GM12878 (cell line): ENCODE measurements at regions not wholly inside any gene's neighbourhood (a gene's known extent, or its start where the extent isn't known, plus 50 kb on each side); places are given as distances from the start of the nearest gene placed in this dataset.

Source experiments
- ATAC-seq: fragments of 200-7000 bp; cut with Tn5 transposase; 3 replicates; pipeline ENCODE4 v1.9.1; 2020; ENCODE audit warnings: mild to moderate bottlenecking, moderate library complexity
- BruUV-seq: library from RNA; stranded (reverse); fragments of 400-500 nt; replicated peaks from 2 replicates; lab custom pipeline; 2021; lab: Mats Ljungman, UMichigan
- CTCF ChIA-PET: fragments of 300-600 bp; sonication (Branson Sonifier 250); formaldehyde crosslinking; extraction: SDS; loops from one replicate; lab custom pipeline; 2021; ENCODE audit warnings: inconsistent platforms; lab: Yijun Ruan, JAX
- POLR2A ChIA-PET: fragments of 350-600 bp; formaldehyde crosslinking; extraction: SDS; loops from one replicate; lab custom pipeline; 2021; ENCODE audit warnings: inconsistent platforms; lab: Charles Lee
- RAD21 ChIA-PET: fragments of 300-600 bp; sonication (Branson Sonifier 250); formaldehyde crosslinking; loops from one replicate; lab custom pipeline; 2023; ENCODE audit warnings: antibody characterized with exemption; ENCODE audit not compliant: unreplicated experiment; lab: Charles Lee
- SMC1A ChIA-PET: fragments of 300-600 bp; sonication (Branson Sonifier 250); formaldehyde crosslinking; loops from one replicate; lab custom pipeline; 2023; ENCODE audit not compliant: unreplicated experiment, uncharacterized antibody; lab: Charles Lee
- DNase-seq: peaks from one replicate; pipeline ENCODE4 v3.0.0-alpha.2; 2011; ENCODE audit warnings: low read depth, low spot score
- FAIRE-seq: peaks from 3 replicates; lab custom pipeline; 2011; peaks lifted over from hg19 to GRCh38; lab: Jason Lieb, UNC
- H2AFZ ChIP-seq: 2 replicates; pipeline ENCODE4 v1.6.0; 2011; ENCODE audit warnings: low read depth, low read length, control low read depth; ENCODE audit not compliant: control insufficient read depth
- H3K27ac ChIP-seq: 2 replicates; pipeline ENCODE4 v1.5.1; 2011; ENCODE audit warnings: control low read depth; ENCODE audit not compliant: control insufficient read depth, insufficient read depth
- H3K27me3 ChIP-seq, 2 experiments: replicated peaks in 1 of 2; 2 replicates each; pipeline versions ENCODE4 v1.6.0 to v1.6.1; 2011; ENCODE audit warnings: low read length in 1 of 2; ENCODE audit not compliant: control insufficient read depth in 2 of 2, insufficient read depth in 2 of 2
- H3K36me3 ChIP-seq, 2 experiments: 2 replicates each; pipeline ENCODE4 v1.5.1; 2011; ENCODE audit warnings: low read length in 1 of 2; ENCODE audit not compliant: control insufficient read depth in 2 of 2, insufficient read depth in 2 of 2
- H3K4me1 ChIP-seq: 2 replicates; pipeline ENCODE4 v1.6.1; 2011; ENCODE audit warnings: mild to moderate bottlenecking, low read length, moderate library complexity, mixed read lengths; ENCODE audit not compliant: control insufficient read depth, insufficient read depth
- H3K4me2 ChIP-seq: 2 replicates; pipeline ENCODE4 v1.6.0; 2011; ENCODE audit warnings: control low read depth; ENCODE audit not compliant: control insufficient read depth, insufficient read depth
- H3K4me3 ChIP-seq: fragments of 200-600 bp; sonication (generic); 2 replicates; pipeline ENCODE4 v1.5.1; 2016
- H3K79me2 ChIP-seq: 2 replicates; pipeline ENCODE4 v1.6.0; 2011; ENCODE audit warnings: low read length; ENCODE audit not compliant: control insufficient read depth, insufficient read depth
- H3K9ac ChIP-seq: 2 replicates; pipeline ENCODE4 v1.8.0; 2011; ENCODE audit warnings: low read length, control low read depth, mixed read lengths; ENCODE audit not compliant: control insufficient read depth, insufficient read depth
- H3K9me3 ChIP-seq: replicated peaks from 3 replicates; pipeline ENCODE4 v1.5.1; 2011; ENCODE audit warnings: mild to moderate bottlenecking, low read length; ENCODE audit not compliant: control insufficient read depth, insufficient read depth
- H4K20me1 ChIP-seq: 2 replicates; pipeline ENCODE4 v1.6.0; 2011; ENCODE audit not compliant: control insufficient read depth, insufficient read depth
- BHLHE40 ChIP-seq, 2 experiments: fragments of 450-650 bp in 1 of 2; IDR thresholded peaks; 2 replicates each; pipeline ENCODE4 v1.6.1; 2011 to 2017; ENCODE audit warnings: low read depth in 2 of 2, borderline replicate concordance in 1 of 2, improper control_type of control experiment in 1 of 2, low read length in 1 of 2, mild to moderate bottlenecking in 1 of 2
- CHD1 ChIP-seq: IDR thresholded peaks from 2 replicates; pipeline ENCODE4 v1.6.1; 2012; ENCODE audit warnings: low read depth, low read length, improper control_type of control experiment
- CHD4 ChIP-seq: fragments of 200-600 bp; sonication (generic); IDR thresholded peaks from 2 replicates; pipeline ENCODE4 v1.6.1; 2016; ENCODE audit warnings: mild to moderate bottlenecking
- CREB1 ChIP-seq: IDR thresholded peaks from 2 replicates; pipeline ENCODE4 v1.6.1; 2012; ENCODE audit warnings: low read depth, mild to moderate bottlenecking, inconsistent platforms
- EZH2 ChIP-seq: IDR thresholded peaks from 2 replicates; pipeline ENCODE4 v1.6.1; 2012; ENCODE audit warnings: low read depth, mild to moderate bottlenecking, control low read depth, inconsistent platforms, low read length, borderline replicate concordance; ENCODE audit not compliant: control insufficient read depth
- HDAC2 ChIP-seq: fragments of 200-600 bp; sonication (generic); IDR thresholded peaks from 2 replicates; pipeline ENCODE4 v1.6.1; 2017
- NR2C1 ChIP-seq: fragments of 450-650 bp; IDR thresholded peaks from 2 replicates; pipeline ENCODE4 v1.6.1; 2017; ENCODE audit warnings: antibody characterized with exemption, mild to moderate bottlenecking, moderate library complexity
- SUZ12 ChIP-seq: fragments of 200-600 bp; sonication (generic); IDR thresholded peaks from one replicate; pipeline ENCODE4 v1.6.1; 2018; ENCODE audit warnings: antibody characterized with exemption, mild to moderate bottlenecking; ENCODE audit not compliant: unreplicated experiment
- YY1 ChIP-seq: IDR thresholded peaks from 2 replicates; pipeline ENCODE4 v1.6.1; 2011; ENCODE audit warnings: low read depth, mild to moderate bottlenecking, low read length
- WGBS: methylation state at CpG from one replicate; pipeline ENCODE4 v1.1.6; 2016; ENCODE audit warnings: low lambda C conversion rate; ENCODE audit not compliant: insufficient replicate concordance, insufficient coverage; ENCODE audit errors: missing lambda C conversion rate; 5-methylcytosine and 5-hydroxymethylcytosine counted together
- in situ Hi-C: fragments of 300-500 bp; cut with MboI; formaldehyde crosslinking; loops from 9 replicates; pipeline ENCODE4 v1.14.3; 2018; ENCODE audit warnings: mixed read lengths
- intact Hi-C: fragments of 100-400 bp; cut with micrococcal nuclease; formaldehyde crosslinking; loops from one replicate; pipeline ENCODE4 v1.14.2; 2022; ENCODE audit not compliant: unreplicated experiment
- TF ChIP-seq, protein P1 (sequence below): fragments of 450-650 bp; IDR thresholded peaks from 2 replicates; pipeline ENCODE4 v1.6.1; 2018; ENCODE audit warnings: borderline replicate concordance, mild to moderate bottlenecking; ENCODE audit not compliant: partially characterized antibody

- TF ChIP-seq, protein P1, sequence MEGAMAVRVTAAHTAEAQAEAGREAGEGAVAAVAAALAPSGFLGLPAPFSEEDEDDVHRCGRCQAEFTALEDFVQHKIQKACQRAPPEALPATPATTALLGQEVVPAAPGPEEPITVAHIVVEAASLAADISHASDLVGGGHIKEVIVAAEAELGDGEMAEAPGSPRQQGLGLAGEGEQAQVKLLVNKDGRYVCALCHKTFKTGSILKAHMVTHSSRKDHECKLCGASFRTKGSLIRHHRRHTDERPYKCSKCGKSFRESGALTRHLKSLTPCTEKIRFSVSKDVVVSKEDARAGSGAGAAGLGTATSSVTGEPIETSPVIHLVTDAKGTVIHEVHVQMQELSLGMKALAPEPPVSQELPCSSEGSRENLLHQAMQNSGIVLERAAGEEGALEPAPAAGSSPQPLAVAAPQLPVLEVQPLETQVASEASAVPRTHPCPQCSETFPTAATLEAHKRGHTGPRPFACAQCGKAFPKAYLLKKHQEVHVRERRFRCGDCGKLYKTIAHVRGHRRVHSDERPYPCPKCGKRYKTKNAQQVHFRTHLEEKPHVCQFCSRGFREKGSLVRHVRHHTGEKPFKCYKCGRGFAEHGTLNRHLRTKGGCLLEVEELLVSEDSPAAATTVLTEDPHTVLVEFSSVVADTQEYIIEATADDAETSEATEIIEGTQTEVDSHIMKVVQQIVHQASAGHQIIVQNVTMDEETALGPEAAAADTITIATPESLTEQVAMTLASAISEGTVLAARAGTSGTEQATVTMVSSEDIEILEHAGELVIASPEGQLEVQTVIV, result no peak
- TF ChIP-seq NR2C1 (no peak), CHD1 (no peak)
- TF ChIP-seq, all 136 proteins: peak for 0
Measured at GRCh38 chr3:31357451-31357850, 175.3 kb upstream of the STT3B start (continued).

GRCh38 chr3:31358473-31359070 is 174.2 kb upstream of the STT3B start:
- Histone ChIP-seq H3K9me3 (no peaks in the 10 kb centered on the region), H3K36me3 (no peaks in the 10 kb centered on the region), H3K4me1 (no peaks in the 10 kb centered on the region), H3K27me3 (no peaks in the 10 kb centered on the region), H3K4me2 (no peak overlapping the region), H2AFZ (no peak overlapping the region), H3K4me3 (no peak overlapping the region), H3K9ac (no peak overlapping the region), H4K20me1 (no peaks in the 10 kb centered on the region), H3K79me2 (no peaks in the 10 kb centered on the region), H3K27ac (no peak overlapping the region)
- ChIA-PET CTCF (no interaction called here), POLR2A (no interaction called here), RAD21 (no interaction called here), SMC1A (interaction anchor here (1.3 kb wide), 1 partner anchor 9 kb away, joined by 3 read pairs; no protein-coding TSS in a partner anchor)
- WGBS, result 95% methylated on average over 1 of the region's 1 CpG
- in situ Hi-C loops, result no loop called here
- intact Hi-C loops, result no loop called here
- TF ChIP-seq BHLHE40 (IDR thresholded peaks at IDR 0.05; ENCODE audit: borderline replicate concordance in 1 of 2, low read depth in 2 of 2, low read length in 1 of 2), result no peak
- TF ChIP-seq SUZ12, result no peak
- TF ChIP-seq EZH2, result no peak
- TF ChIP-seq YY1, result no peak
- TF ChIP-seq CREB1, result no peak
- no peak for TF ChIP-seq HDAC2
- no peak for TF ChIP-seq CHD4
- BruUV-seq, result no TSS peak
- DNase-seq (no peak), ATAC-seq (peak; percentile 37), FAIRE-seq (no peak)
